ENCODE measurements at regions not wholly inside any gene's neighbourhood (a gene's known extent, or its start where the extent isn't known, plus 50 kb on each side); places are given as distances from the start of the nearest gene placed in this dataset.

DNA sequence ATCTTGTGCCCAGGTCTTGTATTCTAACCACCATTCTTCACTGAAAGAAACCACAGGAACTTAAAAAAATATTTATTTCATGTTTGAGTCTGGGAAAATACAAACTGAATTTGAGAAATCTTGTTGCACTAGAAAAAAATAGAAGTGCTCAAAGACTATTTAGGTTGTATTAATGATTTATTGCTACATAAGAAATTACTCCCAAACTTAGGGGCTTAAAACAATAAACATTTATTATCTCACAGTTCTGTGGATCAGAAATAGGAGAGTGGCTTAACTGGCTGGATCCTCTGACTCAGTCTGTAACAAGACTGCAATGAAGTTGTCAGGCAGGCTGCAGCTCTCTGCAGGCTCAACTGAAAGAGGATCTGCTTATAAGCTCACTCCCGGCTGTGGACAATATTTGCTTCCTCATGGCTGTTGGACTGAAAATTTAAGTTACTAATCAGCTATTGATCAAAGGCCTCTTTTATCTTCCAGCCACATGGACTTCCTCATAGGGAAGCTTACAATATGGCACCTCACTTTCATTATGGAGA, 295.4 kb upstream of the FAM241A start:
- H2BK20ac ChIP-seq (ENCODE audit: low read length), result no peak overlapping the region
- H3K9ac ChIP-seq (replicated peaks in 1 of 4; ENCODE audit: extremely low read depth in 1 of 4, low read depth in 3 of 4, low read length in 3 of 4), result no peak overlapping the region
- H3K4me2 ChIP-seq (ENCODE audit: insufficient read depth in 1 of 2, low read depth in 2 of 2, low read length in 2 of 2), result no peak overlapping the region
- H2BK15ac ChIP-seq (ENCODE audit: low read length), result no peak overlapping the region
- H3K79me1 ChIP-seq (ENCODE audit: low read depth, low read length), result no peaks in the 10 kb centered on the region
- H4K5ac ChIP-seq (ENCODE audit: insufficient read length, low read depth, low read length), result no peak overlapping the region
- H3K23me2 ChIP-seq (ENCODE audit: low read depth, low read length), result no peaks in the 10 kb centered on the region
- H3K14ac ChIP-seq (ENCODE audit: insufficient read length), result no peak overlapping the region
- no peaks in the 10 kb centered on the region for H3K4me1 ChIP-seq (replicated peaks in 1 of 4; ENCODE audit: control insufficient read depth in 3 of 4, insufficient read depth in 4 of 4, low read length in 3 of 4)
- no peaks in the 10 kb centered on the region for H3K27me3 ChIP-seq (replicated peaks in 1 of 4; ENCODE audit: control insufficient read depth in 3 of 4, extremely low read depth in 1 of 4, insufficient read depth in 3 of 4, low read length in 3 of 4)
- H4K8ac ChIP-seq (ENCODE audit: extremely low read depth, insufficient read depth, low read length), result no peak overlapping the region
- ChIA-PET POLR2A (ENCODE audit: partially characterized antibody) (no interaction called here), CTCF (ENCODE audit: partially characterized antibody) (interaction anchor here (0.9 to 5.8 kb wide), 4 partner anchors 7 to 1223 kb away, joined by 3 to 32 read pairs (median 14); no protein-coding TSS in a partner anchor)
- H3K27ac ChIP-seq (ENCODE audit: low read depth, low read length), result no peak overlapping the region
- H3K18ac ChIP-seq (ENCODE audit: extremely low read depth, low read length), result no peak overlapping the region
- H3K36me3 ChIP-seq (ENCODE audit: control insufficient read depth in 2 of 4, insufficient read depth in 4 of 4, low read length in 3 of 4), result no peaks in the 10 kb centered on the region
- 85% methylated on average over 1 of the region's 1 CpG; no CpG with 5 or more reads in 1 of the 2 experiments for WGBS, 2 experiments (ENCODE audit: extremely low coverage in 1 of 2, insufficient coverage in 1 of 2, insufficient read length in 1 of 2, insufficient replicate concordance in 2 of 2, low coverage in 1 of 2, low lambda C conversion rate in 2 of 2, missing lambda C conversion rate in 1 of 2)
- H3K79me2 ChIP-seq (ENCODE audit: control insufficient read depth in 1 of 2, insufficient read depth in 2 of 2, low read length in 2 of 2), result no peaks in the 10 kb centered on the region
- no peak overlapping the region for H4K91ac ChIP-seq (replicated peaks; ENCODE audit: insufficient read length, low read length)
- H2AK5ac ChIP-seq (ENCODE audit: low read depth, low read length), result no peak overlapping the region
- H3K9me3 ChIP-seq (ENCODE audit: insufficient read depth in 2 of 2, low read depth in 1 of 2, low read length in 1 of 2), result no peaks in the 10 kb centered on the region
- H3K4ac ChIP-seq (replicated peaks; ENCODE audit: insufficient read length, low read depth, low read length), result no peak overlapping the region
- no peak overlapping the region for H2AFZ ChIP-seq (ENCODE audit: low read length)
- H2BK12ac ChIP-seq (ENCODE audit: low read depth, low read length), result no peak overlapping the region
- no peak overlapping the region for H3K56ac ChIP-seq (replicated peaks; ENCODE audit: insufficient read length, low read depth, low read length)
- H3K4me3 ChIP-seq (ENCODE audit: extremely low read depth in 1 of 4, insufficient read depth in 2 of 4, low read depth in 3 of 4, low read length in 4 of 4), result no peak overlapping the region
- H4K20me1 ChIP-seq (replicated peaks in 1 of 2; ENCODE audit: control insufficient read depth in 1 of 2, insufficient read depth in 2 of 2, low read length in 2 of 2), result no peaks in the 10 kb centered on the region
- H2BK120ac ChIP-seq (replicated peaks; ENCODE audit: low read depth, low read length), result no peak overlapping the region
- H2BK5ac ChIP-seq (ENCODE audit: low read depth, low read length), result no peak overlapping the region
- FAIRE-seq (no peak), DNase-seq (ENCODE audit: low read depth in 1 of 2, low spot score in 2 of 2) (no peak)
- H3K23ac ChIP-seq (ENCODE audit: insufficient read length), result no peak overlapping the region
- no peak for TF ChIP-seq CBX8 (IDR thresholded peaks at IDR 0.05; ENCODE audit: borderline replicate concordance, low read depth, low read length)
- TF ChIP-seq YY1 (IDR thresholded peaks at IDR 0.05; ENCODE audit: low read depth, low read length), result no peak
- no peak for TF ChIP-seq SIX5 (IDR thresholded peaks at IDR 0.05; ENCODE audit: low read depth, low read length)
- TF ChIP-seq JUN (IDR thresholded peaks at IDR 0.05; ENCODE audit: low read depth, low read length), result no peak
- TF ChIP-seq POU5F1 (IDR thresholded peaks at IDR 0.05; ENCODE audit: low read depth, low read length), result no peak
- TF ChIP-seq, protein P1, sequence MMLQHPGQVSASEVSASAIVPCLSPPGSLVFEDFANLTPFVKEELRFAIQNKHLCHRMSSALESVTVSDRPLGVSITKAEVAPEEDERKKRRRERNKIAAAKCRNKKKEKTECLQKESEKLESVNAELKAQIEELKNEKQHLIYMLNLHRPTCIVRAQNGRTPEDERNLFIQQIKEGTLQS (IDR thresholded peaks at IDR 0.05; ENCODE audit: insufficient read depth, low read depth, low read length), result no peak
- no peak for TF ChIP-seq CHD1 (IDR thresholded peaks at IDR 0.05; ENCODE audit: low read depth, low read length)
- no peak for TF ChIP-seq EP300 (IDR thresholded peaks at IDR 0.05; ENCODE audit: borderline replicate concordance in 1 of 2, low read depth in 2 of 2, low read length in 2 of 2)
- no peak for TF ChIP-seq SRF (IDR thresholded peaks at IDR 0.05; ENCODE audit: low read depth, low read length)
- no peak for TF ChIP-seq HDAC6 (IDR thresholded peaks at IDR 0.05; ENCODE audit: low read depth, low read length)
- TF ChIP-seq KDM1A (IDR thresholded peaks at IDR 0.05; ENCODE audit: borderline replicate concordance, low read length), result no peak
- TF ChIP-seq SP1 (IDR thresholded peaks at IDR 0.05; ENCODE audit: low read depth, low read length), result no peak
- no peak for TF ChIP-seq POLR2AphosphoS5 (IDR thresholded peaks at IDR 0.05; ENCODE audit: low read depth, low read length)
- no peak for TF ChIP-seq RNF2 (IDR thresholded peaks at IDR 0.05; ENCODE audit: borderline replicate concordance, low read depth, low read length, missing control alignments, poor library complexity, severe bottlenecking)
